Adrenal gland (tissue), 5 donors: ENCODE measurements at regions not wholly inside any gene's neighbourhood (a gene's known extent, or its start where the extent isn't known, plus 50 kb on each side); places are given as distances from the start of the nearest gene placed in this dataset.

Experiments used
- CTCF ChIP-seq, 6 experiments: fragments of 450-650 bp in 4 of 6; fragments of 200-600 bp in 2 of 6; sonication (generic) in 1 of 6; IDR thresholded peaks; 1 replicate in 5 of 6; 2 replicates in 1 of 6; pipeline versions ENCODE4 v1.5.1 to v1.8.0; 2016 to 2021; ENCODE audit warnings: antibody characterized with exemption in 6 of 6, mild to moderate bottlenecking in 2 of 6, moderate library complexity in 1 of 6
- POLR2A ChIP-seq, 2 donors: fragments of 450-650 bp; IDR thresholded peaks; one replicate each; pipeline ENCODE4 v1.6.1; 2017; ENCODE audit warnings: antibody characterized with exemption in 2 of 2, mild to moderate bottlenecking in 2 of 2, moderate library complexity in 1 of 2
- donor health status: DM: no; HTN: no; CAD: no.

GRCh38 chr20:6691516-6691915 is 76.0 kb upstream of the BMP2 start:
- no peak for TF ChIP-seq CTCF (IDR thresholded peaks at IDR 0.05)
- no peak for TF ChIP-seq POLR2A (IDR thresholded peaks at IDR 0.05)
